ENCODE measurements at regions not wholly inside any gene's neighbourhood (a gene's known extent, or its start where the extent isn't known, plus 50 kb on each side); places are given as distances from the start of the nearest gene placed in this dataset.
A peak's percentile ranks its signal among the peaks of the same experiment; 100 is the strongest.
"Not testable (repeated sequence)": the region's sequence is repeated elsewhere in the genome, so short reads cannot be mapped to it uniquely, and the experiment has no call there.

GRCh38 chr10:120229641-120230040, 227.4 kb upstream of the PLPP4 start:
- no peak for DNase-seq
- in situ Hi-C loops (cut with HindIII; ENCODE audit: low pct_ligation_motif_present, low pct_unique_long_range_greater_than_20kb, low sequenced_read_pairs) = no loop called here

DNA sequence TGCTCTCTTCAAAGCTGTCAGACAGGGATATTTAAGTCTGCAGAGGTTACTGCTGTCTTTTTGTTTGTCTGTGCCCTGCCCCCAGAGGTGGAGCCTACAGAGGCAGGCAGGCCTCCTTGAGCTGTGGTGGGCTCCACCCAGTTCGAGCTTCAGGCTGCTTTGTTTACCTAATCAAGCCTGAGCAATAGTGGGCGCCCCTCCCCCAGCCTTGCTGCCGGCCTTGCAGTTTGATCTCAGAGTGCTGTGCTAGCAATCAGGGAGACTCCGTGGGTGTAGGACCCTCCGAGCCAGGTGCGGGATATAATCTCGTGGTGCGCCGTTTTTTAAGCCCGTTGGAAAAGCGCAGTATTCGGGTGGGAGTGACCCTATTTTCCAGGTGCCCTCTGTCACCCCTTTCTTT, 217.3 kb upstream of the PLPP4 start:
- in situ Hi-C loops (cut with HindIII; ENCODE audit: low pct_ligation_motif_present, low pct_unique_long_range_greater_than_20kb, low sequenced_read_pairs); DNase-seq: not testable (repeated sequence)

- in situ Hi-C loops (cut with HindIII; ENCODE audit: low pct_ligation_motif_present, low pct_unique_long_range_greater_than_20kb, low sequenced_read_pairs) = no loop called here
- no peak for DNase-seq
These were observed 205.1 kb upstream of the PLPP4 start for GRCh38 chr10:120251821-120252442.

DNA sequence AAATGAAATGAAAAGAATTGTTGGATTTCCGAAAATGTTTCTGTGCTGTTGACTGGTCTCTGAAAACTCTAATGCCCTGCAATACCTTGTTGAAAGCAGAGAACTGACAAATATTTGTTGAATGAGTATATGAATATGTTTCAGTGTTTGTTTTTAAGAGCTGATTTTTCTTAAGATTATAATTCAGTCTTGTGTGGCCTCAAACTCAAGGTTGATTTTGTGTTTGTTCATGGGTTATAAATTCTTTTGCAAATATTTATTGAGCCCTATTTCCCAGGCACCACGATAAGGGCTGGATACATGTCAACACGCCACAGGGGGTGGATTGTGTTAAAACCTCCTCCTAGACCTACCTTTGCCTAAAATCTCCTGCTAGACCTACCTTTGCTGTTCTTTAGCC, 203.9 kb upstream of the PLPP4 start:
- DNase-seq = no peak
- in situ Hi-C loops (cut with HindIII; ENCODE audit: low pct_ligation_motif_present, low pct_unique_long_range_greater_than_20kb, low sequenced_read_pairs) = no loop called here

DNA sequence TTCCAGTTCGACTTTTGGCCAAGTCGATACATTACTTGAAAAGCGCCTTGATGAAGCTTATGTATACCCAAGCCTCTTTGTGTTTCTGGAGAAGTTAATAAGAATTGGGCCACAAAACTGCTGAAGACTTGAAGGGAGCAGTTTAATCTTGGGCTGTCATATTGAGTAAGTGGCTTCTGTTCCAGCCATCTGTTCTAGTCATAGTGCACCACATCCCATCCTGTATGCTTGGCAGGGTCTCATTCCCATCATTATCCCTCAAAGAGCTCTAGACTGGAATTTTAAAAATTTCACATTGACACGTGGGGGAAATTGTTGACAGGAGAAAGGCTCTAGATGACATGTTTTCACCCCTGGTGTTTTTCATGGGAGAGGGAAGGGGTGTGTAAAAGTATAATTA, 196.6 kb upstream of the PLPP4 start:
- in situ Hi-C loops (cut with HindIII; ENCODE audit: low pct_ligation_motif_present, low pct_unique_long_range_greater_than_20kb, low sequenced_read_pairs) = no loop called here
- no peak for DNase-seq

GRCh38 chr10:120262857-120263547, 194.0 kb upstream of the PLPP4 start:
- peak; percentile 50 for DNase-seq
- in situ Hi-C loops (cut with HindIII; ENCODE audit: low pct_ligation_motif_present, low pct_unique_long_range_greater_than_20kb, low sequenced_read_pairs) = no loop called here

- DNase-seq = no peak
- in situ Hi-C loops (cut with HindIII; ENCODE audit: low pct_ligation_motif_present, low pct_unique_long_range_greater_than_20kb, low sequenced_read_pairs) = no loop called here
These were observed 191.0 kb upstream of the PLPP4 start for GRCh38 chr10:120266022-120266421.

- in situ Hi-C loops (cut with HindIII; ENCODE audit: low pct_ligation_motif_present, low pct_unique_long_range_greater_than_20kb, low sequenced_read_pairs) = no loop called here
These were observed 186.1 kb upstream of the PLPP4 start for GRCh38 chr10:120270906-120271305.

DNA sequence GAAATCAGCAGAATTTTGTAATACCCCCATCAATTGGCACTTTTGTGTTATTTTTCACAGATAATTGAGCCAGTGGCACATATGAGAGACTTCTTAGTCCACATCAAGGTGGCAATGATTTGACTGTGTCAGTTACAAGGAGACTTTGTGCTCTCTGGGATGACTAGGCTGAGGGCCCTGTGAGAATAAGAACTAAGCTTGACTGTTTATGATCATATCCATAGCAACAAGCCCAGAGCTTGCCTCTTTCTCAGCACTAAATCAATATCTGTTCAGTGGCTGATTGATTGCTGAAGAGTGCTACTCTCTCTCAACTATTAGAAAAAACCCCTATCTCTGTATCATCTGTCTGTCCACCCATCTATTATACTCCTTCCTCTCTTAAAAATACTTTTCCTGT, 185.3 kb upstream of the PLPP4 start:
- in situ Hi-C loops (cut with HindIII; ENCODE audit: low pct_ligation_motif_present, low pct_unique_long_range_greater_than_20kb, low sequenced_read_pairs) = no loop called here

More at GRCh38 chr10:120270906-120271305, 186.1 kb upstream of the PLPP4 start:
- no peak for DNase-seq

DNA sequence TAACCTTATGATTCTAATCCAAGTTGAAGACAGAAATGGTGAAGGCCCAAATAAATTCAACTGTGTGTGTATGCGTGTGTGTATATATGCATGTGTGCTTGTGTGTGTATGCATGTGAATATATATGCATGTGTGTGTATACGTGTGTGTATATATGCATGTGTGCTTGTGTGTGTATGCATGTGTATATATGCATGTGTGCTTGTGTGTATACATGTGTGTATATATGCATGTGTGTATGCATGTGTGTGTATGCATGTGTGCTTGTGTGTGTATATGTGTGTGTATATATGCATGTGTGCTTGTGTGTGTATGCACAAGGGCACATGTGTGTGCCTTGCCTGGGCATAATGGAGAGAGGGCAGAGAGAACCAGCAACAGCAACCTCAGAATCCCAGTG, 184.7 kb upstream of the PLPP4 start:
- DNase-seq = no peak
- in situ Hi-C loops (cut with HindIII; ENCODE audit: low pct_ligation_motif_present, low pct_unique_long_range_greater_than_20kb, low sequenced_read_pairs) = no loop called here

More for the DNA sequence above, 185.3 kb upstream of the PLPP4 start:
- no peak for DNase-seq

- in situ Hi-C loops (cut with HindIII; ENCODE audit: low pct_ligation_motif_present, low pct_unique_long_range_greater_than_20kb, low sequenced_read_pairs) = no loop called here
- no peak for DNase-seq
These were observed 179.0 kb upstream of the PLPP4 start for GRCh38 chr10:120278069-120278468.

DNA sequence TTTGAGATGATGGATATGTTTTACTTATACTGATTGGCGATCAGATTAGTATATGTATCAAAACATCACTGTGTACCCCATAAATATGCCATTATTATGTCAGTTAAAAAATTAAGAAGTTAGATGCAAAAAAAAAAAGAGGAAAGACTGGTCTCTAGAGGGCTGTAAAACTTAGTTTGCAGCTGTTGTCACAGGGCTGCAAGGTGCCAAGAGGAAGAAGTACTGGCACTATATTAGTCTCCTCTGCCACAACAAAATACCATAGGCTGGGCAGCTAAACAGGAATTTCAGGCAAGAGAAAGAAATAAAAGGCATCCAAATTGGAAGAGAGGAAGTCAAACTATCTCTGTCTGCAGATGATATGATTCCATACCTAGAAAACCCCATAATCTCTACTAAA, 177.8 kb upstream of the PLPP4 start:
- DNase-seq = no peak
- in situ Hi-C loops (cut with HindIII; ENCODE audit: low pct_ligation_motif_present, low pct_unique_long_range_greater_than_20kb, low sequenced_read_pairs) = no loop called here

DNA sequence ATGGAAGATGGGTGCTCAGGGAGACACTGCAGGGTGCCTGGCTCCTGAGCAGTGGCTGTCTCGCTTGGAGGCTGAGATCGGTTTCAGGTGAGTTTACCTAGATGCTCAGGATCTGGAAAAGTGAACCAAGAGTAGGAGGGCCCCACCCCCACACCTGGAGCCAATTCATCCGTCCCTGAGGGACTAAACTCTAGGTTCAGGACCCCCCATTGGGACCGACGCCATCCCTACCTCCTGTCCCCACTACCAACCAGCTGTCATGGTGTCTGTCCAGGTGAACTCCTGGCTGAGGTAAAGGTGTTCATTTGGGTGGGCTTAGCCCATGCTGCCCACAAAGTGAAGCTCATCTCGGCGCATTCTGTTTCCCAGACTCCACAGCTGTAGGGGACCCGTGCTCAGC, 174.6 kb upstream of the PLPP4 start:
- in situ Hi-C loops (cut with HindIII; ENCODE audit: low pct_ligation_motif_present, low pct_unique_long_range_greater_than_20kb, low sequenced_read_pairs) = no loop called here
- DNase-seq = no peak

- in situ Hi-C loops (cut with HindIII; ENCODE audit: low pct_ligation_motif_present, low pct_unique_long_range_greater_than_20kb, low sequenced_read_pairs) = no loop called here
These were observed 174.1 kb upstream of the PLPP4 start for GRCh38 chr10:120282846-120283492.

GRCh38 chr10:120285408-120285807, 171.6 kb upstream of the PLPP4 start:
- no peak for DNase-seq
- in situ Hi-C loops (cut with HindIII; ENCODE audit: low pct_ligation_motif_present, low pct_unique_long_range_greater_than_20kb, low sequenced_read_pairs) = no loop called here

More at GRCh38 chr10:120282846-120283492, 174.1 kb upstream of the PLPP4 start:
- no peak for DNase-seq

GRCh38 chr10:120286280-120286679, 170.7 kb upstream of the PLPP4 start:
- DNase-seq = no peak
- in situ Hi-C loops (cut with HindIII; ENCODE audit: low pct_ligation_motif_present, low pct_unique_long_range_greater_than_20kb, low sequenced_read_pairs) = no loop called here

DNA sequence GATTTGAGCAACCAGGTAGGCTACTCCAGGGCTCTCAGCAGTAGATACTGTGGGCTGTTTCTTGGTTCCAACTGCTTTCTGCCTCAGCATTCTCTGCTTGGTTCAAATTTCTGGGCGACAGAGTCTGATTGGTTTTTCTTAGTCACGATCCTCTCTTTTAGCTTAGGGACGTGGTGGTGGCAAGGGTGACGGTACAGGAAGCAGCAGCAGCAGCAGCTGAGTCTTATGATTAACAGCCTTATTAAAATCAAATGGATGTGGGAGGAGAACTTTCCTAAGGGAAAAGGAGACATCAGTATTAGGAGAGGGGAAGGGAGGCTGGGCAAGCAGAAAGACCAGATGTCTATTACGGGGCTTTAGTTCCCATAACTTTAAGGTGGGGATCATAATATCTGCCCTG, 156.5 kb upstream of the PLPP4 start:
- in situ Hi-C loops (cut with HindIII; ENCODE audit: low pct_ligation_motif_present, low pct_unique_long_range_greater_than_20kb, low sequenced_read_pairs) = no loop called here
- no peak for DNase-seq

DNA sequence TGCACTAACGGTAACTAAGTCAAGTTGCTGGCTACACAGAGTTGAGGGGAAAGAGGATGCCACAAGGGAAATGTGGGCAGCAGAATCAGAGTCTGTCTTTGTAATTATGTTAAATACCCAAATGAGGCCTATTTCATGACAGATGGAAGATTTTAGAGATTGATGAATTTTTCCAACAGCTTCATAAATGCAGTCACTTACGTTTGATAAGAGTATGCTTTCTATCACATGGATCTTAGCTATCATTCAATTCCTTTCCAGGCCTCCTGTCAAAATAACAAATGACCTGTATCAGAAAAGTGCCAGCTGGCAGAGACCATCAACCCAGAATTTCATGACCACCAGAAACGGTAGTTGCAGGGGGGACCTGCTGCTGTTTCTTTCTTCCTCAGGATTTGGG, 148.4 kb upstream of the PLPP4 start:
- in situ Hi-C loops (cut with HindIII; ENCODE audit: low pct_ligation_motif_present, low pct_unique_long_range_greater_than_20kb, low sequenced_read_pairs) = no loop called here
- no peak for DNase-seq

DNA sequence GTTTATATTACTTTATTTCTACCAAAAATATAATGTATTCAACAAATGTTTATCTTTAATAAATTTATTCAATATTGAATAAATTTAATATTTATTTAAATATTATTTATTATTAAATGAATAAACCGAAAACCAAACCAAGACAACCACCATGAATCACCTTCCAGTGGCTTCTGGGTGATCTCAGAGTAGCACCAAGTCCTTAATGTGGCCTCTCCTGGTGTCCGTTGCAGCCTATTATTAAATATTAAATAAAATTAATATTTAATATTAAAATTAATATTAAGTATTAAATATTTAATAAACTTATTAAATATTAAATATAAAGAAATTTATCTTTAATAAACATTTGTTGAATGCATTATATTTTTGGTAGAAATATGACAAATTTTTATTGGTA, 143.3 kb upstream of the PLPP4 start:
- DNase-seq = no peak
- in situ Hi-C loops (cut with HindIII; ENCODE audit: low pct_ligation_motif_present, low pct_unique_long_range_greater_than_20kb, low sequenced_read_pairs) = no loop called here

DNA sequence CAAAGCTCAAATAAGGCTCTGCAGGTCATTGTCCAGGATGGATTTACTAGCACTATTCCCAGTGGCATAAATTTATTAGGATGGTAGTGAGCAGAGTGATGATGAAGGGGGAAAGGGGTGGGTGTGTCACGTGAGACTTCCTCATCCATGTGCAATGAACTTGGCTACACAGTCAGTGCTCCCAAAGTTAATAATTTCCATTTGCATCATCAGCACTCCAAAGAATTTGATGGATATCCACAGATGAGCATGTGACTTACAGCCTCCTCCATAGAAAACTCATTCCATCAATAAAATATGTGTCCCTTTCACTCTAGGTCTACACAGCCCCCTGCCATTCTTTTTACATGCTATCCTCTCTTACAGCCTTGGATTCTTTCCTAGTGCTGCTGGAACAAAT, 142.6 kb upstream of the PLPP4 start:
- peak; percentile 6 for DNase-seq
- in situ Hi-C loops (cut with HindIII; ENCODE audit: low pct_ligation_motif_present, low pct_unique_long_range_greater_than_20kb, low sequenced_read_pairs) = no loop called here
